ENCODE measurements at regions not wholly inside any gene's neighbourhood (a gene's known extent, or its start where the extent isn't known, plus 50 kb on each side); places are given as distances from the start of the nearest gene placed in this dataset.
"Not testable (repeated sequence)": the region's sequence is repeated elsewhere in the genome, so short reads cannot be mapped to it uniquely, and the experiment has no call there.

DNA sequence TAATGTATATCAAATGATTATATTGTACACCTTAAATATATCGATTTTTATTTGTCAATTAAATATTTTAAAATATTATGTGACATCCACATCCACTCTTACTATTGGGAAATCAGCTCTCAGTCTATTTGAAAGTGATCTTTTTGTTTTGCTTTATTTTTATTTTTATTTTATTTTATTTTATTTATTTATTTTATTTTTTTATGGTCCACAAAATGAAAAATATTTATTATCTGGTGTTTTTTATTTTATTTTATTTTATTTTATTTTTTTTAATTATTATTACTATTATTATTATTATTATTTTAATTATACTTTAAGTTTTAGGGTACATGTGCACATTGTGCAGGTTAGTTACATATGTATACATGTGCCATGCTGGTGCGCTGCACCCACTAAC lies 533.5 kb upstream of the ANO5 start:
- H3K27ac Mint-ChIP-seq; H3K27me3 Mint-ChIP-seq; H3K36me3 Mint-ChIP-seq (ENCODE audit: low read depth); ATAC-seq; DNase-seq; H3K4me1 Mint-ChIP-seq; H3K4me3 Mint-ChIP-seq: not testable (repeated sequence)
- H3K9me3 Mint-ChIP-seq, result peaks cover 18% of the 10 kb centered on the region

DNA sequence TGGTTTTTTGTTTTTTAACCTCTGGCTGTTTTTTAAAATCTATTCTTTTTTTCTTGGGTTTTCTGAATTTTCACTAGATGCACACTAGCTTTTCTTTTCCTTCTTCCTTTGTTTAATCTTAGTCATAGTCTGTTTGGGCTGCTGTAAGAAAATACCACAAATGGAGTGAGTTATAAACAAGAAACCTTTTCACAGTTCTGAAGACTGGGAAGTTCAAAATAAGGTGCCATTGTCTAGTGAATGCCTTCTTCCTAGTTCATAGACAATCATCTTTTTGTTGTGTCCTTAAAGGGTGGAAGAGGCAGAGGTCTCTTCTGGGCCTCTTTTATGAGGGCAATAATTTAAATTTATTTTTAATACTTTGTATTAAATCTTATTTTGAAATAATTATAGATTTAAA lies 532.9 kb upstream of the ANO5 start:
- H3K27me3 Mint-ChIP-seq, result no peaks in the 10 kb centered on the region

DNA sequence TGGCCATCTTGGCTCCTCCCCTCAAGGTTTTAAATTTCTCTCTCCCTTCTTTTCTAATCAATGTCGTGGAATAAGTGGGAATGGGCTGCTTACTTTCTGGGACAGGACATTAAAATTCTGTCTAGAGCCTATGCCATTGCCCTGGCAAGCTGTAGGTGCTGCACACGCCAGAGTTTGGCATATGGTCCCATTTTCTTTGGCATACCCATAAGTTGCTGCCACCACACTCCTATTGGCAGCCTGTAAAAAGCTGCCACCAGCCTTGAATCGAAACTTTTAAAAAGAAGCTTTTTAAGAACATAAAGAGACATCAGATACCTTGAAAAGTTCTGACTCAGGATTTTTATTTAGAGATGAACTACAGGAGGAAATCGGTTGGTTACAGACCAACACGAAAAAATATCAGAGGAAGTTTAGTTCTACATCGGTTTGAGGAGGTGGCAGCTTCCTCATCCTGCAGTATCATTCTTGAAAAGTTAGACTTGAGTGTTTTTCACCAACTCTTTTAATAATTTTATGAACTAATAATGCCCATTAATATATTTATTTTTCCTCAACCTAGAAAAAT lies 517.8 kb upstream of the ANO5 start:
- no peak for ATAC-seq
- Mint-ChIP-seq H3K9me3 (peaks cover 4% of the 10 kb centered on the region), H3K36me3 (ENCODE audit: low read depth) (no peaks in the 10 kb centered on the region), H3K4me1 (no peaks in the 10 kb centered on the region), H3K27ac (no peak overlapping the region), H3K27me3 (no peaks in the 10 kb centered on the region), H3K4me3 (no peak overlapping the region)
- DNase-seq, result no peak

More for the DNA sequence above, 532.9 kb upstream of the ANO5 start:
- peaks cover 18% of the 10 kb centered on the region for H3K9me3 Mint-ChIP-seq
- no peaks in the 10 kb centered on the region for H3K36me3 Mint-ChIP-seq (ENCODE audit: low read depth)
- ATAC-seq (no peak), DNase-seq (no peak)
- no peak overlapping the region for H3K4me3 Mint-ChIP-seq
- no peak overlapping the region for H3K27ac Mint-ChIP-seq
- no peaks in the 10 kb centered on the region for H3K4me1 Mint-ChIP-seq

DNA sequence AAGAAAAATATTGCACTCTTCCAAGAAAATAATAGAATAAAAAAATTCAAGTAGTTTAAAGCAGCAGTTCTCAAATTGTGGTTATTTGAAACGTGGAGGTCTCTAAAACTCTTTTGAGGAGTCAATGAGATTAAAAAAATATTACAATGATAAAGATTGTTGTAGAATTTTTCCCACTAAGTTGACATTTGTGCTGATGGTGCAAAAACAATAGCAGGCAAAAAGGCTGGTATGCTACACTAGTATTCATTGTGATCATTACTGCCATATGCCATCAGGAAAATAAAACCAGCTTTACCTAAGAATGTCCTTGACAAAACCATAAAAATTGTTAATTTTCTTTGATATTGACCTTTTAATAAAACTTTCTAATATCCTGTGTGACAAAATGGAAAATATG lies 505.2 kb upstream of the ANO5 start:
- Mint-ChIP-seq H3K27me3 (no peaks in the 10 kb centered on the region), H3K36me3 (ENCODE audit: low read depth) (no peaks in the 10 kb centered on the region), H3K27ac (no peak overlapping the region), H3K4me1 (no peaks in the 10 kb centered on the region), H3K4me3 (no peak overlapping the region), H3K9me3 (peaks cover 12% of the 10 kb centered on the region)
- DNase-seq (no peak), ATAC-seq (no peak)

DNA sequence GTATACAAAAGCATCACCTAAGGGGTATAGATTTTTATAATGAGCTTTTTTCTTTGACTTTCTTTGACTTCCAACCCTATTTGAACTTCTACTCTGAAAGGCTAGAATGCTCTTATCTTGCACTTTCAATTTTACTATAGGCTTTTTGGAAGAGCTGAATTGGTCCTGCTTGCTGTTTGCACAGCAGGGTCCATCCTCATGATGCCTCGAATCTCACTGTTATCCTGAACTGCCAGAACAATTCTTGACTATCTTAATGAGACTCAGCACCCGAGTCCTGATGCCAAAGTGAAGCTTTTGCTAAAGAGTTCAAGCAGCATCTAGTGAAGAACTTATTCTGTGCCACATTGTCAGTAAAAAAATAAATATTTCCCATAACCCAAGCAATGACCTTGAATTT lies 488.3 kb upstream of the ANO5 start:
- Mint-ChIP-seq H3K27ac (no peak overlapping the region), H3K4me3 (no peak overlapping the region)

DNA sequence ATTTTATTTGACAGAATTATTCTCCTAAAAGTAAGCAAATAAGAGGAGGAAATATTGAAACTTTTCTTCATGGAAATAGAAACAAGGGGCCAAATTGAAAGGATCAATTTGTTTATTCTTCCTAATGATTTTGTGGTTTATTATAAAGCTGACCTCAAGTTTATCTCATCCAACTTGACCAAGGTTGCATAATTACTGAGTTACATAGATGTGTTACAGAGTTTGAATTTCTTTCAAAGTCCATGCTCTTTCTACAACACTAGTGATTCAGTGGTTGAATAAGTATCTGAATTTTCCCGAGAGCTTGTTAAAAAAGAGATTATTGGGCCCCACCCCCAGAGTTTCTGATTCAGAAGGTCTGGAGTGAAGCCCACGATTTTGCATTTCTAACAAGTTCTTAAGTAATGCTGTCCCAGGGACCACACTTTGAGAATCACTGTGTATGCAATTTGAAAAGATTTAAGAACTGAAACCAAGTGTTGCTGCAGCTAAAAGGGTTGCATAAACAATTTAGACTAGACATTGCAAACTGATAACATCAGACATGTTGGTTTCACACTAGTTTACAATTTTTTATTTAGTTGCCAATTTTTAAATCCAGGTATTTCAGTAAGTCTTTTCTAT lies 485.7 kb upstream of the ANO5 start:
- H3K4me1 Mint-ChIP-seq, result no peaks in the 10 kb centered on the region

More for the DNA sequence above, 488.3 kb upstream of the ANO5 start:
- peaks cover 6% of the 10 kb centered on the region for H3K9me3 Mint-ChIP-seq
- ATAC-seq (no peak), DNase-seq (no peak)
- H3K4me1 Mint-ChIP-seq, result no peaks in the 10 kb centered on the region
- no peaks in the 10 kb centered on the region for H3K36me3 Mint-ChIP-seq (ENCODE audit: low read depth)
- no peaks in the 10 kb centered on the region for H3K27me3 Mint-ChIP-seq

DNA sequence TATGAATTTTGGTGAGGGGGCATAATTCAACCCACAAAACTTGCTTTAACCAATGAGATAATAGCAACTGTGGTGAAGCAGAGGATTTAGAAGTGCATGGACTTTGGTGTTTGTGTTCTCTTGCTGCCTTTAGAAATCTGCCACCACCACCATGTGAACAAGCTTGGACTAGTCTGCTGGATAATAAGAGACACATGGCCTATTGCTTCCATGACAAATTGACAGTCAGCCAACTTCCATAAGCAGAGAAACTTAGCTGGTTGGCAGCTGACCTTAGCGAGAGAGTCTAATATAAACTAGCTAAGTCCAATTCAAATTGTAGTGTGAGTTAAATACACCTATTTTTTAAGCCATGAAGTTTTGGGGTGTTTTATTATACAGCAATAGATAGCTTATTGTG lies 482.1 kb upstream of the ANO5 start:
- peaks cover 9% of the 10 kb centered on the region for H3K9me3 Mint-ChIP-seq
- H3K27me3 Mint-ChIP-seq, result no peaks in the 10 kb centered on the region
- no peaks in the 10 kb centered on the region for H3K36me3 Mint-ChIP-seq (ENCODE audit: low read depth)
- no peak overlapping the region for H3K27ac Mint-ChIP-seq
- no peak overlapping the region for H3K4me3 Mint-ChIP-seq
- no peak for DNase-seq
- no peak for ATAC-seq
- H3K4me1 Mint-ChIP-seq, result no peaks in the 10 kb centered on the region

More for the DNA sequence above, 485.7 kb upstream of the ANO5 start:
- no peak for DNase-seq
- Mint-ChIP-seq H3K36me3 (ENCODE audit: low read depth) (no peaks in the 10 kb centered on the region), H3K4me3 (no peak overlapping the region), H3K9me3 (peaks cover 10% of the 10 kb centered on the region), H3K27ac (no peak overlapping the region), H3K27me3 (no peaks in the 10 kb centered on the region)
- ATAC-seq, result no peak

DNA sequence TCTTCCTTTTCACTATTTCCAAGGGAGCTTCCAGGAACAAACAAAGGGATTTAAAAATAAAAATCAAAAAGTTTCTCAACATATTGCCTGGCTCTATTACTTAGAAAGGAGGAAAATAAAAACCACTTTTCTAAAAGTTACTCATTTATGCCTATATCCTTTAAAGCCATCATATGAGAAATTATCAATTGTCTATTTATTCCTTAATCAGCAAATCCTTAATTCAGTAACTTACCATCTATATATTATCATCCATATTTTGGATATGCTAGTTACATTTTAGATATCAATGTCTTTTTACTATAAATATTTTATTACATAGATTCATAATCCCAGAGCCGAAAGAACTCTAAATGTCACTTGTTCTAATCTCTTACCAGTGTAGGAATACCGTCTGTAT lies 481.5 kb upstream of the ANO5 start:
- Mint-ChIP-seq H3K27me3 (no peaks in the 10 kb centered on the region), H3K9me3 (peaks cover 9% of the 10 kb centered on the region), H3K27ac (no peak overlapping the region), H3K4me3 (no peak overlapping the region), H3K4me1 (no peaks in the 10 kb centered on the region), H3K36me3 (ENCODE audit: low read depth) (no peaks in the 10 kb centered on the region)
- DNase-seq (no peak), ATAC-seq (no peak)

DNA sequence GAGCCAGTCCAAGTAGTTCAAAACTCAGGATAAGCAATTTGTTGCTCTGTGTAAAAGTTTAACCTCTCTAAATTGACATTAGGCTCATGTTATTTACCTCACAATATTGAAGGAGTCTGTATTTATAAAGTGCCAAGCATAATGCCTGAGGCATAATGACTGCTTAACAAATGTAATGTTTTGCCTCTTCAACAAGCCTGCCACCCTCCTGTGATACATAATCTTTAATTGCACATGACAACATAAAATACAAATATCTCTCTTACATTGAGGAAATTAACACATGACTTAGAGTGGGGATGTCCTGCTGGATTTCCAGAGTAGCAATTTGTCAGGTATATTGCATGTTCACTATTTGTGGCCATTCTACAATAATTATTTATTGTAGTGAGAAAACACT lies 469.2 kb upstream of the ANO5 start:
- H3K27me3 Mint-ChIP-seq, result no peaks in the 10 kb centered on the region
- DNase-seq (no peak), ATAC-seq (no peak)
- H3K9me3 Mint-ChIP-seq, result peaks cover 15% of the 10 kb centered on the region
- no peaks in the 10 kb centered on the region for H3K4me1 Mint-ChIP-seq
- no peak overlapping the region for H3K27ac Mint-ChIP-seq
- no peak overlapping the region for H3K4me3 Mint-ChIP-seq
- H3K36me3 Mint-ChIP-seq (ENCODE audit: low read depth), result no peaks in the 10 kb centered on the region

DNA sequence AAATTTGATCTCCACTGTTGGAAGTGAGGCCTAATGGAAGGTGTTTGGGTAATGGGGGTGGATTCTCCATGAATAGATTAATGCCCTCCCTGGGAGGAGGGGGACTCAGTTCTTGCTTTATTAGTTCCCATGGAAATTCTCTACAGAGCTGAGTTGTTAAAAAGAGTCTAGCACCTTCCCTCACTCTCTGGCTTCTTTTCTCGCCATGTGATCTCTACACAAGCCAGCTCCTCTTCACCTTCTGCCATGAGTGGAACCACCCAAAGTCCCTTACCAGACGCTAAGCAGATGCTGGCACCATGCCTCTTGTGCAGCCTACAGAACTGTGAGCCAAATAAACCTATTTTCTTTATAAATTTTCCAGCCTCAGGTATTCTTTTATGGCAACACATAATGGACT lies 465.8 kb upstream of the ANO5 start:
- Mint-ChIP-seq H3K4me3 (no peak overlapping the region), H3K27me3 (no peaks in the 10 kb centered on the region), H3K27ac (no peak overlapping the region), H3K4me1 (no peaks in the 10 kb centered on the region), H3K9me3 (peaks cover 21% of the 10 kb centered on the region), H3K36me3 (ENCODE audit: low read depth) (no peaks in the 10 kb centered on the region)
- DNase-seq, result no peak
- no peak for ATAC-seq

DNA sequence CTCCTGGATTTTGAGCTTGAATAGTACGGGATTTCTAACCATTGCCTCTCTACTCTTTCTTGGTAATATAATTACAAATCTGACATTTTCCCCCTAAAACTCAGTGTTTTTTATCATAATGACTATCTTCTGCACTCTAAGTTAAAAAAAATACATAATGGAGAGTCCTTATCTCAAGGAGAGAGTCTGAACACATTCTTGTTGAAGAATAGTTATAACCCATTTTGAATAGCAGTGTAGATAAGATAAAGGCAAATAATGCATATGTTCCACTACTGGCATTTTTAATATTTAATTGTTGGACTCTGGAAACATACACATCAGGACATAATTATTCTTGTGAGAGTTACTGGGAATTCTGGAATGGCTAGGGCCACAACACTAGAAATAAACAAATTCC lies 456.5 kb upstream of the ANO5 start:
- no peak for ATAC-seq

DNA sequence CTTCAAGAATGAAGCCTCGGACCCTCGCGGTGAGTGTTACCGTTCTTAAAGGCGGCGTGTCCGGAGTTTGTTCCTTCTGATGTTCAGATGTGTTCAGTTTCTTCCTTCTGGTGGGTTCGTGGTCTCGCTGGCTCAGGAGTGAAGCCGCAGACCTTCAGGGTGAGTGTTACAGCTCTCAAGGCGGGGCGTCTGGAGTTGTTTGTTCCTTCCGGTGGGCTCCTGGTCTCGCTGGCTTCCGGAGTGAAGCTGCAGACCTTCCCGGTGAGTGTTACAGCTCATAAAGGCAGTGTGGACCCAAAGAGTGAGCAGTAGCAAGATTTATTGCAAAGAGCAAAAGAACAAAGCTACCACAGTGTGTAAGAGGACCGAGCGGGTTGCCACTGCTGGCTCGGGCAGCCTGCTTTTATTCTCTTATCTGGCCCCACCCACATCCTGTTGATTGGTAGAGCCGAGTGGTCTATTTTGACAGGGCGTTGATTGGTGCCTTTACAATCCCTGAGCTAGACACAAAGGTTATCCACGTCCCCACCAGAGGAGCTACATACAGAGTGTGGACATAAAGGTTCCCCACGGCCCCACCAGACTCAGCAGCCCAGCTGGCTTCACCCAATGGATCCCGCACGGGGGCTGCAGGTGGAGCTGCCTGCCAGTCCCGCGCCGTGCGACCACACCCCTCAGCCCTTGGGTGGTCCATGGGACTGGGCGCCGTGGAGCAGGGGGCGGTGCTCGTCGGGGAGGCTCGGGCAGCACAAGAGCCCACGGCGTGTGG lies 440.2 kb upstream of the ANO5 start:
- H3K27me3 Mint-ChIP-seq; DNase-seq; H3K36me3 Mint-ChIP-seq (ENCODE audit: low read depth); H3K4me1 Mint-ChIP-seq; H3K27ac Mint-ChIP-seq; H3K4me3 Mint-ChIP-seq; ATAC-seq: not testable (repeated sequence)
- peaks cover 12% of the 10 kb centered on the region for H3K9me3 Mint-ChIP-seq

More for the DNA sequence above, 456.5 kb upstream of the ANO5 start:
- H3K27me3 Mint-ChIP-seq, result no peaks in the 10 kb centered on the region
- H3K9me3 Mint-ChIP-seq, result peaks cover 18% of the 10 kb centered on the region
- H3K36me3 Mint-ChIP-seq (ENCODE audit: low read depth), result peaks cover 2% of the 10 kb centered on the region
- no peak overlapping the region for H3K27ac Mint-ChIP-seq
- H3K4me1 Mint-ChIP-seq, result no peaks in the 10 kb centered on the region
- no peak overlapping the region for H3K4me3 Mint-ChIP-seq
- no peak for DNase-seq

DNA sequence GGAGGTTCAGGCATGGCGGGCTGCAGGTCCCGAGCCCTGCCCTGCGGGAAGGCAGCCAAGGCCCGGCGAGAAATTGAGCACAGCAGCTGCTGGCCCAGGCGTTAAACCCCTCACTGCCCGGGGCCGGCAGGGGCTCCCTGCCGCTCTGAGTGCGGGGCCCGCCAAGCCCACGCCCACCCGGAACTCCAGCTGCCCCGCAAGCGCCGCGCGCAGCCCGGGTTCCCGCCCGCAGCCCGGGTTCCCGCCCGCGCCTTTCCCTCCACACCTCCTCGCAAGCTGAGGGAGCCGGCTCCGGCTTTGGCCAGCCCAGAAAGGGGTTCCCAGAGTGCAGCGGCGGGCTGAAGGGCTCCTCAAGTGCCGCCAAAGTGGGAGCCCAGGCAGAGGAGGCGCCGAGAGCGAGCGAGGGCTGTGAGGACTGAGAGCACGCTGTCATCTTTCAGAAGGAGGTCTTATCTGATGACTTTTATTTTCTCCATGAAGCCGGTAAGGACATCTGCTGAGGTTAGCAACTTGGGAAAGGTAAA lies 439.6 kb upstream of the ANO5 start:
- peaks cover 12% of the 10 kb centered on the region for H3K9me3 Mint-ChIP-seq
- H3K27me3 Mint-ChIP-seq; H3K27ac Mint-ChIP-seq; ATAC-seq; DNase-seq; H3K4me1 Mint-ChIP-seq; H3K36me3 Mint-ChIP-seq (ENCODE audit: low read depth); H3K4me3 Mint-ChIP-seq: not testable (repeated sequence)

DNA sequence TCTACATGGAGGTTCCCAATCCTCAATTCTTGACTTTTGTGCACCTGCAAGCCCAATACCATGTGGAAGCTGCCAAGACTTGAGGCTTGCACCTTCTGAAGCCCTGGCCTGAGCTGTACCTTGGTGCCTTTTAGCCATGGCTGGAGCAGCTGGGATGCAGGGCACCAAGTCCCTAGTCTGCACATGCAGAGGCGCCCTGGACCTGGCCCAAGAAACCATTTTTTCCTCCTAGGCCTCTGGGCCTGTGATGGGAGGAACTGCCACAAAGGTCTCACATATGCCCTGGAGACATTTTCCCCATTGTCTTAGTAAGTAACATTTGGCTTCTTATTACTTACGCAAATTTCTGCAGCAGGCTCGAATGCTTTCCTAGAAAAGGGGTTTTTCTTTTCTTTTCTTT lies 431.9 kb upstream of the ANO5 start:
- H3K4me1 Mint-ChIP-seq, result no peaks in the 10 kb centered on the region
- no peaks in the 10 kb centered on the region for H3K27me3 Mint-ChIP-seq
- ATAC-seq, result no peak
- no peaks in the 10 kb centered on the region for H3K36me3 Mint-ChIP-seq (ENCODE audit: low read depth)
- H3K27ac Mint-ChIP-seq, result no peak overlapping the region
- H3K4me3 Mint-ChIP-seq, result no peak overlapping the region
- no peak for DNase-seq
- peaks cover 8% of the 10 kb centered on the region for H3K9me3 Mint-ChIP-seq

DNA sequence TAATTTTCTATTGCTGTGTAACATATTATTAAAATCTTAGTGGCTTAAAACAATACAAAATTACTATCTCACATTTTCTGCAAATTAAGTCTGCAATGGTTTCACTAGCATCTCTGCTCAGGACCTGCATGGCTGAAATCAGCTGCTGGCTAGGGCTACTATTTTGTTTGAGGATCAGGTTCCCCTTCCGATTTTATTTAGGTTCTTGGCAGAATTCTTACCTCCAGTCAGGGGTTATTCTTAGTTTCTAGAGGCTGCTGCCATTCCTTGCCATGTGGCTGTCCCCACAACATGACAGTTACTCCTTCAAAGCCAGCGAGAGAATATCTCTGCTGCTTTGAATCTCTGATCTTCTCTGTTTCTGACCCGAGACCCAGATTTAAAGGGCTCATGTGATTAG lies 424.5 kb upstream of the ANO5 start:
- no peak for DNase-seq
- no peaks in the 10 kb centered on the region for H3K4me1 Mint-ChIP-seq
- no peak for ATAC-seq
- no peak overlapping the region for H3K27ac Mint-ChIP-seq
- no peaks in the 10 kb centered on the region for H3K27me3 Mint-ChIP-seq
- H3K9me3 Mint-ChIP-seq, result peaks cover 8% of the 10 kb centered on the region
- no peak overlapping the region for H3K4me3 Mint-ChIP-seq
- no peaks in the 10 kb centered on the region for H3K36me3 Mint-ChIP-seq (ENCODE audit: low read depth)

Data from activated naive CD8-positive, alpha-beta T cell treated with anti-CD3 and anti-CD28 coated beads, Interleukin-2, amount 50 U/mL, for 24 hours (primary cell).